GM12872 (cell line): ENCODE measurements at regions not wholly inside any gene's neighbourhood (a gene's known extent, or its start where the extent isn't known, plus 50 kb on each side); places are given as distances from the start of the nearest gene placed in this dataset.

Experiments used
- TF ChIP-seq, protein P1 (sequence below): IDR thresholded peaks from 3 replicates; pipeline ENCODE4 v1.5.1; 2011; ENCODE audit warnings: low read depth, mild to moderate bottlenecking, low read length, moderate library complexity; ENCODE audit not compliant: insufficient read depth

GRCh38 chr6:170044836-170045562 lies 245.9 kb downstream of the DLL1 start:
- TF ChIP-seq, protein P1, sequence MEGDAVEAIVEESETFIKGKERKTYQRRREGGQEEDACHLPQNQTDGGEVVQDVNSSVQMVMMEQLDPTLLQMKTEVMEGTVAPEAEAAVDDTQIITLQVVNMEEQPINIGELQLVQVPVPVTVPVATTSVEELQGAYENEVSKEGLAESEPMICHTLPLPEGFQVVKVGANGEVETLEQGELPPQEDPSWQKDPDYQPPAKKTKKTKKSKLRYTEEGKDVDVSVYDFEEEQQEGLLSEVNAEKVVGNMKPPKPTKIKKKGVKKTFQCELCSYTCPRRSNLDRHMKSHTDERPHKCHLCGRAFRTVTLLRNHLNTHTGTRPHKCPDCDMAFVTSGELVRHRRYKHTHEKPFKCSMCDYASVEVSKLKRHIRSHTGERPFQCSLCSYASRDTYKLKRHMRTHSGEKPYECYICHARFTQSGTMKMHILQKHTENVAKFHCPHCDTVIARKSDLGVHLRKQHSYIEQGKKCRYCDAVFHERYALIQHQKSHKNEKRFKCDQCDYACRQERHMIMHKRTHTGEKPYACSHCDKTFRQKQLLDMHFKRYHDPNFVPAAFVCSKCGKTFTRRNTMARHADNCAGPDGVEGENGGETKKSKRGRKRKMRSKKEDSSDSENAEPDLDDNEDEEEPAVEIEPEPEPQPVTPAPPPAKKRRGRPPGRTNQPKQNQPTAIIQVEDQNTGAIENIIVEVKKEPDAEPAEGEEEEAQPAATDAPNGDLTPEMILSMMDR = no peak

DNA sequence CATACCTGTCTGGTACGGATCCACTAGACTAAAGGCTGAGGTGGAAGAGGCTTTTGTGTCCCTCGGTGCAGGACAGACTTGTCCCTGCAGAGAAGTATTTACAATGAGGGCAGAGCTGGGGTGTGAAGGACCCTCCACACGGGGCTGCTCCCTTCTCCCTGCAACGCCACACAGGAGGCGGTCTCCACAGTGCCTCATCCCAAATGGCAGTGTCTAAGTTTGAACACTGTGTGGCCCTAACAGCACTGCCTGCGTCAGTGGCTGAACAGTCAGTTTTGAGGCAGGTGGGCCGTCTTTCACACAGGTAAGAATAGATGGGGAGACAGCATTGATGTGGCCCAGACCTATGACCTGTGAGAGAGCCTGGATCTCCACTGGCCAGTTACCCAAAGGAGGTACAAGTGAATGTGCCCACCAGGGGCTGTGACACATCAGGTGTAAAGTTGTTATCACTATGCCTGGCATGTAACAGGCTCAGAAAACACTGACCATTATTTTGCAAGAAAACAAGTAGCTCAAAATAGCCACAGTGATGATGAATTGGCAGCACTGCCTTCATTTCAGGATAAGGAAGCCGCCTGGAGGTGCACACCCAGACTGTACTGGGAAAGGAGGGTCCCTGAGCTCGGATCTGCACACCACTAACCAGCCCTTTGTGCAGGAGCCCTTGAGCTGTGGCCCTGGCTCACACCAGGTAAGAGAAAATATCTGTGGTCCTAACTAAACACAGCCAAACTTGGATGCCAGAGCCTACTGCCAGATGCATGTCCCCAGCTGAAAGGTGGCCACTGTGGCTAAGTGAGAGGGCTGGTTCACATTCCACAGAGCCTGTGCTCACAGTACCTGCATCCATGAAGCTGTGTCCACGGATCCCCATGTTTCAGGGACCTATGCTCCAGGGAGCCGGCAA lies 246.7 kb downstream of the DLL1 start:
- TF ChIP-seq, protein P1 = no peak

DNA sequence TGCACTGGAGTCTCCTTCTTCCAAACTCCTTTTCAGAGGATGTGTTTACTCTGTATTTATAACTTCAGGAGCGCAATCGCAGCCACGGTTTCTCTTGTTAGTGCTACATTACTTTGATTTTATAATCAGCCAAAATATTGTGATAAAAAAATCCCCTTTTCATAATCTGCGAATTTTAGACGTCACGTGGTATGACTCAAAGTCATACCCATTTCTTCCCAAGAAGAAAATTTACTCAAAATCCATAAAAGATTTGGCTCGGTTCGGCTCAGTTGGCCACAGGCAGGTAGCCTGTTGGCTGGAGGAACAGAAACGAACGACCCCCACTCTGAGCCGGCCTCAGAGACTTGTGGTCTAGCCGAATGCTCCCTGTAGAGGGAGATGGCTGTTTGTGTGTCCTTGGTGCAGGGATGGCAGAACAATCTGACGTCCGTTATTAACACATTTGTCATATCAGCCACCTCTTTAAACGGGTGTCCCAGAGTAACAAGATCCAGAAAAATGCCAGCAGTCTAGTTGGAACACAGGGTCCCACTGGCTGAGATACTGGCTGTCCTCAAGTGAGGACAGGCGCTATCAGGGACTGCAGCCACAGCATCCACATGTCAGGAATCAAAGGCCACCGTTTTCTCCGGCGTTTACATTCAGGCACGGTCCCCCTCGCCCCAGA lies 247.6 kb downstream of the DLL1 start:
- TF ChIP-seq, protein P1 = no peak

- TF ChIP-seq, protein P1 = no peak
Observed at GRCh38 chr6:170042596-170043118, 248.2 kb downstream of the DLL1 start.

DNA sequence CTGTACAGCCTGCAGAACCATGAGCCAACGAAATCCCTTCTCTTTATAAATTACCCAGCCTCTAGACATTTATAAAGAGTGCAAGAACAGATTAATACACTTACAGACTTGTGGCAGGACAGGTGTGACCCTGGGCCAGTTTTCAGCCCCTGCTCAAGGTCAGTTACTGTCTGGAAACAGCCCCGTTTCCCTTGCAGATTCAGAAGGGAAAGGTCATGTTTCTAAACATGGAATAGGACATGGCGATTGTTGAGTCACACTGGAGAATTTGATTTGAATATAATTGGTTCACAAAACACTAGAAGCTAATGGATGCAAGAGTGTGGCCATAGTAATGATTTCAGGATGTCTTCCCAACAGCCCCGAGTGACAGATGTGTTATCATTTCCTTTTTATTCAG lies 248.8 kb downstream of the DLL1 start:
- TF ChIP-seq, protein P1 = no peak

DNA sequence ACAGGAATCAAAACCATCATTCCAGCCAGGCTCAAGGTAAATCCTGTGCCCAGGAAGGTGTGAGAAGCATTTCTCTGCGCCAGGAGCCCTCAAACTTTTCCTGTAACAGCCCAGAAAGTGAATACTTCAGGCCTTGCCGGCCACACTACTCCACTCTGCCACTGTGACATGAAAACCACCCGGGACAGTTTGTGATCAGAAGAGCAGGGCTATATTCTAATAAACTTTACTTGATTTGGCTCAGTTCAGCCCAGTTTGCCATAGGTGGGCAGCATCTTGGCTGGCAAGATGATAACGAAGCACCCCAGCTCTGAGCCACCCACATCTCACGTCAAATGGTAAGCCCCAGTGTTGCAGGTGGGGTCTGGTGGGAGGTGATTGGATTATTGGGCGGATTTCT lies 249.4 kb downstream of the DLL1 start:
- TF ChIP-seq, protein P1 = no peak

- TF ChIP-seq, protein P1 = no peak
Observed at GRCh38 chr6:170040906-170041305, 250.0 kb downstream of the DLL1 start.
